ENCODE measurements at regions not wholly inside any gene's neighbourhood (a gene's known extent, or its start where the extent isn't known, plus 50 kb on each side); places are given as distances from the start of the nearest gene placed in this dataset.

- BruUV-seq (replicated peaks) = no TSS peak
Measured at GRCh38 chr9:129547063-129547462, 73.8 kb downstream of the C9orf50 start.

More at GRCh38 chr9:129547063-129547462, 73.8 kb downstream of the C9orf50 start:
- no peak overlapping the region for H3K27ac ChIP-seq (ENCODE audit: insufficient read depth, low read length)
- H2AFZ ChIP-seq (replicated peaks; ENCODE audit: low read length, poor library complexity) = no peak overlapping the region
- H2BK15ac ChIP-seq (ENCODE audit: low read depth, low read length) = no peak overlapping the region
- H3K4me1 ChIP-seq (ENCODE audit: control insufficient read depth, insufficient read depth, low read length) = peaks cover 16% of the 10 kb centered on the region
- peaks cover 0 to 5% of the 10 kb centered on the region in 2 experiments; a peak in 1 of 4 replicates for H3K79me1 ChIP-seq (ENCODE audit: low read depth in 1 of 2, low read length in 2 of 2)
- no peak overlapping the region for H4K5ac ChIP-seq (ENCODE audit: low read depth, low read length)
- no peak overlapping the region for H3K18ac ChIP-seq (ENCODE audit: low read depth, low read length)
- no peak overlapping the region for H2BK120ac ChIP-seq (ENCODE audit: low read depth, low read length)
- H2BK5ac ChIP-seq (ENCODE audit: low read depth, low read length, poor library complexity, severe bottlenecking) = no peak overlapping the region
- H3K4me2 ChIP-seq (ENCODE audit: low read depth, low read length) = no peak overlapping the region
- no peak overlapping the region for H4K91ac ChIP-seq (ENCODE audit: insufficient read depth, low read depth, low read length)
- no peak overlapping the region for H2BK20ac ChIP-seq (ENCODE audit: low read depth, low read length)
- in situ Hi-C loops (cut with MboI; ENCODE audit: low sequenced_read_pairs) = no loop called here
- ATAC-seq (ENCODE audit: low read depth) = no peak
- peak overlapping the region; percentile 25 for H2AK9ac ChIP-seq (replicated peaks; ENCODE audit: low read depth, low read length, poor library complexity)
- no peak overlapping the region for H3K14ac ChIP-seq (replicated peaks; ENCODE audit: low read depth, low read length)
- no peaks in the 10 kb centered on the region for H3K36me3 ChIP-seq (ENCODE audit: control insufficient read depth, insufficient read depth, low read length)
- ChIA-PET POLR2A (ENCODE audit: unreplicated experiment) (no interaction called here), CTCF (interaction anchor here (1.2 kb wide), 1 partner anchor 415 kb away, joined by 3 read pairs; no protein-coding TSS in a partner anchor)
- TF ChIP-seq ELK1 (IDR thresholded peaks at IDR 0.05; ENCODE audit: borderline replicate concordance, low read depth, low read length) (no peak), SMC3 (IDR thresholded peaks at IDR 0.05; ENCODE audit: low read depth, low read length) (no peak), NFE2L2 (IDR thresholded peaks at IDR 0.05; ENCODE audit: low read depth, low read length) (no peak), RFX5 (IDR thresholded peaks at IDR 0.05; ENCODE audit: low read depth, low read length) (no peak), USF2 (IDR thresholded peaks at IDR 0.05; ENCODE audit: low read depth, low read length) (no peak), MXI1 (IDR thresholded peaks at IDR 0.05; ENCODE audit: borderline replicate concordance, low read depth, low read length) (no peak), FOS (IDR thresholded peaks at IDR 0.05; ENCODE audit: low read depth, low read length) (no peak)
- no CpG with 5 or more reads among the region's 4 CpGs for WGBS, 2 experiments (ENCODE audit: extremely low coverage in 2 of 2, insufficient read length in 1 of 2)
- no peak overlapping the region for H3K23ac ChIP-seq (ENCODE audit: low read depth, low read length)
- no peak overlapping the region for H2AK5ac ChIP-seq (ENCODE audit: low read depth, low read length)
- no peaks in the 10 kb centered on the region for H4K20me1 ChIP-seq (ENCODE audit: insufficient read depth, low read length)
- no peak for DNase-seq
- no peaks in the 10 kb centered on the region for H3K27me3 ChIP-seq (ENCODE audit: control insufficient read depth, insufficient read depth, low read length)
- peaks cover 3% of the 10 kb centered on the region; the same call in 1 of the 2 replicates for H3K9me1 ChIP-seq (ENCODE audit: insufficient read depth, low read length)
- dilution Hi-C loops (cut with HindIII; ENCODE audit: low sequenced_read_pairs, unreplicated experiment) = no loop called here
- H3K4ac ChIP-seq (ENCODE audit: low read depth, low read length) = no peak overlapping the region
- no peaks in the 10 kb centered on the region for H3K9me3 ChIP-seq (ENCODE audit: control insufficient read depth, insufficient read depth, low read length)
- intact Hi-C loops (cut with micrococcal nuclease) = no loop called here
- no peak overlapping the region for H3K4me3 ChIP-seq (ENCODE audit: insufficient read depth, low read depth, low read length)
- H3K56ac ChIP-seq (ENCODE audit: extremely low read depth, insufficient read depth, low read length) = no peak overlapping the region
- no peak overlapping the region for H4K8ac ChIP-seq (ENCODE audit: low read depth in 2 of 2, low read length in 2 of 2)
- no peak overlapping the region for H3K9ac ChIP-seq (ENCODE audit: low read depth, low read length)
